H9 (cell line): ENCODE measurements at regions not wholly inside any gene's neighbourhood (a gene's known extent, or its start where the extent isn't known, plus 50 kb on each side); places are given as distances from the start of the nearest gene placed in this dataset.

Experiments
- DNase-seq: peaks from one replicate; pipeline ENCODE4 v3.0.0-alpha.2; 2017
- H2AFZ ChIP-seq: one replicate; pipeline ENCODE4 v1.6.1; 2013; ENCODE audit warnings: mild to moderate bottlenecking, low read length, control low read depth, moderate library complexity
- H2AK5ac ChIP-seq: 2 replicates; pipeline ENCODE4 v1.6.1; 2013; ENCODE audit warnings: low read length, control low read depth, mixed read lengths; ENCODE audit not compliant: insufficient read length
- H2BK120ac ChIP-seq: one replicate; pipeline ENCODE4 v1.6.1; 2013; ENCODE audit warnings: low read depth, mild to moderate bottlenecking, low read length, control low read depth, inconsistent platforms; ENCODE audit not compliant: poor library complexity, severe bottlenecking
- H2BK12ac ChIP-seq: 2 replicates; pipeline ENCODE4 v1.6.1; 2013; ENCODE audit warnings: low read length, control low read depth, mixed read lengths, low read depth; ENCODE audit not compliant: insufficient read length
- H2BK15ac ChIP-seq: 2 replicates; pipeline ENCODE4 v1.6.1; 2013; ENCODE audit warnings: low read depth, low read length, control low read depth
- H2BK20ac ChIP-seq: one replicate; pipeline ENCODE4 v1.6.1; 2013; ENCODE audit warnings: low read depth, mild to moderate bottlenecking, low read length, control low read depth, inconsistent platforms; ENCODE audit not compliant: poor library complexity, severe bottlenecking
- H2BK5ac ChIP-seq: 2 replicates; pipeline ENCODE4 v1.6.1; 2013; ENCODE audit warnings: low read length, control low read depth, mixed read lengths; ENCODE audit not compliant: insufficient read length
- H3K14ac ChIP-seq: 2 replicates; pipeline ENCODE4 v1.6.1; 2013; ENCODE audit warnings: low read length, control low read depth; ENCODE audit not compliant: insufficient read depth
- H3K18ac ChIP-seq: 2 replicates; pipeline ENCODE4 v1.6.1; 2013; ENCODE audit warnings: low read depth, mild to moderate bottlenecking, mixed read lengths, low read length, control low read depth; ENCODE audit not compliant: insufficient read length
- H3K23ac ChIP-seq: 2 replicates; pipeline ENCODE4 v1.6.1; 2013; ENCODE audit warnings: low read length, control low read depth, mixed read lengths, low read depth; ENCODE audit not compliant: insufficient read length
- H3K23me2 ChIP-seq: 2 replicates; pipeline ENCODE4 v1.6.1; 2013; ENCODE audit warnings: low read depth, mild to moderate bottlenecking, mixed read lengths, low read length, control low read depth; ENCODE audit not compliant: insufficient read length, poor library complexity, severe bottlenecking
- H3K27ac ChIP-seq: 2 replicates; pipeline ENCODE4 v1.5.1; 2013; ENCODE audit warnings: low read length, control low read depth, mixed read lengths, low read depth; ENCODE audit not compliant: insufficient read length
- H3K27me3 ChIP-seq: 2 replicates; pipeline ENCODE4 v1.6.1; 2013; ENCODE audit warnings: low read length, control low read depth, inconsistent platforms; ENCODE audit not compliant: insufficient read depth
- H3K4ac ChIP-seq: 2 replicates; pipeline ENCODE4 v1.6.1; 2013; ENCODE audit warnings: low read depth, mild to moderate bottlenecking, control low read depth, inconsistent platforms, low read length, moderate library complexity
- H3K4me1 ChIP-seq: 2 replicates; pipeline ENCODE4 v1.6.1; 2013; ENCODE audit warnings: low read length, control low read depth, inconsistent platforms; ENCODE audit not compliant: insufficient read depth
- H3K4me2 ChIP-seq: 2 replicates; pipeline ENCODE4 v1.6.1; 2013; ENCODE audit warnings: low read length, control low read depth, mixed read lengths; ENCODE audit not compliant: insufficient read length, insufficient read depth
- H3K56ac ChIP-seq: 2 replicates; pipeline ENCODE4 v1.6.1; 2013; ENCODE audit warnings: low read depth, mild to moderate bottlenecking, mixed read lengths, low read length, control low read depth; ENCODE audit not compliant: insufficient read length
- H3K79me1 ChIP-seq: 2 replicates; pipeline ENCODE4 v1.6.1; 2013; ENCODE audit warnings: low read depth, mild to moderate bottlenecking, moderate library complexity, low read length, control low read depth, inconsistent platforms; ENCODE audit not compliant: insufficient read depth, poor library complexity, severe bottlenecking
- H3K79me2 ChIP-seq: 2 replicates; pipeline ENCODE4 v1.6.1; 2013; ENCODE audit warnings: low read length, control low read depth, inconsistent platforms; ENCODE audit not compliant: insufficient read depth
- H3K9ac ChIP-seq: 2 replicates; pipeline ENCODE4 v1.6.1; 2013; ENCODE audit warnings: low read length, control low read depth, mixed read lengths; ENCODE audit not compliant: insufficient read length; ENCODE audit errors: extremely low read depth
- H3K9me3 ChIP-seq: one replicate; pipeline ENCODE4 v1.6.1; 2013; ENCODE audit warnings: low read depth, low read length, inconsistent platforms; ENCODE audit not compliant: control insufficient read depth
- H3T11ph ChIP-seq: one replicate; pipeline ENCODE4 v1.6.1; 2013; ENCODE audit warnings: mild to moderate bottlenecking, low read length, control low read depth, inconsistent platforms
- H4K20me1 ChIP-seq: one replicate; pipeline ENCODE4 v1.6.1; 2013; ENCODE audit not compliant: control insufficient read depth, insufficient read length, insufficient read depth
- H4K5ac ChIP-seq: 2 replicates; pipeline ENCODE4 v1.6.1; 2013; ENCODE audit warnings: low read depth, mild to moderate bottlenecking, mixed read lengths, low read length, control low read depth; ENCODE audit not compliant: insufficient read length
- H4K8ac ChIP-seq: replicated peaks from 2 replicates; pipeline ENCODE4 v1.6.1; 2013; ENCODE audit warnings: low read length, control low read depth, mixed read lengths, low read depth; ENCODE audit not compliant: insufficient read length
- H4K91ac ChIP-seq: 2 replicates; pipeline ENCODE4 v1.6.1; 2013; ENCODE audit warnings: low read depth, mild to moderate bottlenecking, moderate library complexity, mixed read lengths, low read length, control low read depth; ENCODE audit not compliant: insufficient read length
- H3K27ac Mint-ChIP-seq, 3 experiments: 2 replicates in 2 of 3; 3 replicates in 1 of 3; pipeline ENCODE4 v1.8.0; 2020 to 2021; ENCODE audit warnings: mixed read lengths in 3 of 3, mild to moderate bottlenecking in 1 of 3, moderate library complexity in 1 of 3
- H3K27me3 Mint-ChIP-seq: 2 replicates; pipeline ENCODE4 v1.8.0; 2021; ENCODE audit warnings: low read depth, mild to moderate bottlenecking, moderate library complexity, mixed read lengths
- H3K36me3 Mint-ChIP-seq, 3 experiments: 2 replicates in 2 of 3; 3 replicates in 1 of 3; pipeline ENCODE4 v1.8.0; 2020 to 2021; ENCODE audit warnings: low read depth in 3 of 3, mixed read lengths in 3 of 3; ENCODE audit not compliant: insufficient read depth in 1 of 3
- H3K4me1 Mint-ChIP-seq, 2 experiments: 2 replicates each; pipeline ENCODE4 v1.8.0; 2020; ENCODE audit warnings: mixed read lengths in 2 of 2
- H3K4me3 Mint-ChIP-seq, 2 experiments: 2 replicates in 1 of 2; 3 replicates in 1 of 2; pipeline ENCODE4 v1.8.0; 2020 to 2021; ENCODE audit warnings: mild to moderate bottlenecking in 2 of 2, mixed read lengths in 2 of 2, moderate library complexity in 1 of 2
- H3K9me3 Mint-ChIP-seq, 2 experiments: 2 replicates in 1 of 2; 3 replicates in 1 of 2; pipeline ENCODE4 v1.8.0; 2020; ENCODE audit warnings: mild to moderate bottlenecking in 2 of 2, mixed read lengths in 2 of 2, moderate library complexity in 1 of 2
- WGBS: extraction: QIAGEN DNeasy Blood & Tissue Kit; methylation state at CpG from one replicate; pipeline ENCODE4 v1.1.7; 2013; ENCODE audit warnings: missing lambda C conversion rate, low lambda C conversion rate, mixed read lengths; ENCODE audit not compliant: insufficient read length; ENCODE audit errors: extremely low coverage; 5-methylcytosine and 5-hydroxymethylcytosine counted together
- TF ChIP-seq, protein P1 (sequence below): fragments of 200-600 bp; sonication (generic); conservative IDR thresholded peaks from 3 replicates; pipeline ENCODE4 v1.8.0; 2021; ENCODE audit warnings: antibody characterized with exemption, mild to moderate bottlenecking

GRCh38 chr1:196091397-196092135 is 516.7 kb downstream of the KCNT2 start:
- WGBS: no CpG with 5 or more reads among the region's 8 CpGs
- Histone ChIP-seq H3K23ac (no peak overlapping the region), H3K27ac (no peak overlapping the region), H3K79me2 (no peaks in the 10 kb centered on the region), H2BK5ac (no peak overlapping the region), H3K4me2 (no peak overlapping the region), H3K18ac (no peak overlapping the region), H3K4me1 (no peaks in the 10 kb centered on the region), H3K23me2 (no peaks in the 10 kb centered on the region), H2AFZ (no peak overlapping the region), H2BK20ac (no peak overlapping the region), H4K20me1 (no peaks in the 10 kb centered on the region), H4K91ac (no peak overlapping the region), H2BK15ac (no peak overlapping the region), H4K8ac (no peak overlapping the region), H3K27me3 (no peaks in the 10 kb centered on the region), H2BK120ac (no peak overlapping the region), H3K9me3 (no peaks in the 10 kb centered on the region), H3T11ph (no peak overlapping the region), H3K4ac (no peak overlapping the region), H3K56ac (no peak overlapping the region), H2AK5ac (no peak overlapping the region), H3K9ac (no peak overlapping the region), H4K5ac (no peak overlapping the region), H3K14ac (no peak overlapping the region), H3K79me1 (no peaks in the 10 kb centered on the region), H2BK12ac (no peak overlapping the region)
- TF ChIP-seq, protein P1, sequence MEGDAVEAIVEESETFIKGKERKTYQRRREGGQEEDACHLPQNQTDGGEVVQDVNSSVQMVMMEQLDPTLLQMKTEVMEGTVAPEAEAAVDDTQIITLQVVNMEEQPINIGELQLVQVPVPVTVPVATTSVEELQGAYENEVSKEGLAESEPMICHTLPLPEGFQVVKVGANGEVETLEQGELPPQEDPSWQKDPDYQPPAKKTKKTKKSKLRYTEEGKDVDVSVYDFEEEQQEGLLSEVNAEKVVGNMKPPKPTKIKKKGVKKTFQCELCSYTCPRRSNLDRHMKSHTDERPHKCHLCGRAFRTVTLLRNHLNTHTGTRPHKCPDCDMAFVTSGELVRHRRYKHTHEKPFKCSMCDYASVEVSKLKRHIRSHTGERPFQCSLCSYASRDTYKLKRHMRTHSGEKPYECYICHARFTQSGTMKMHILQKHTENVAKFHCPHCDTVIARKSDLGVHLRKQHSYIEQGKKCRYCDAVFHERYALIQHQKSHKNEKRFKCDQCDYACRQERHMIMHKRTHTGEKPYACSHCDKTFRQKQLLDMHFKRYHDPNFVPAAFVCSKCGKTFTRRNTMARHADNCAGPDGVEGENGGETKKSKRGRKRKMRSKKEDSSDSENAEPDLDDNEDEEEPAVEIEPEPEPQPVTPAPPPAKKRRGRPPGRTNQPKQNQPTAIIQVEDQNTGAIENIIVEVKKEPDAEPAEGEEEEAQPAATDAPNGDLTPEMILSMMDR: no peak
- Mint-ChIP-seq H3K36me3 (no peaks in the 10 kb centered on the region), H3K4me1 (no peaks in the 10 kb centered on the region), H3K27me3 (no peaks in the 10 kb centered on the region), H3K4me3 (no peak overlapping the region), H3K27ac (no peak overlapping the region), H3K9me3 (no peaks in the 10 kb centered on the region)
- DNase-seq: no peak
